ENCODE measurements at regions not wholly inside any gene's neighbourhood (a gene's known extent, or its start where the extent isn't known, plus 50 kb on each side); places are given as distances from the start of the nearest gene placed in this dataset.

DNA sequence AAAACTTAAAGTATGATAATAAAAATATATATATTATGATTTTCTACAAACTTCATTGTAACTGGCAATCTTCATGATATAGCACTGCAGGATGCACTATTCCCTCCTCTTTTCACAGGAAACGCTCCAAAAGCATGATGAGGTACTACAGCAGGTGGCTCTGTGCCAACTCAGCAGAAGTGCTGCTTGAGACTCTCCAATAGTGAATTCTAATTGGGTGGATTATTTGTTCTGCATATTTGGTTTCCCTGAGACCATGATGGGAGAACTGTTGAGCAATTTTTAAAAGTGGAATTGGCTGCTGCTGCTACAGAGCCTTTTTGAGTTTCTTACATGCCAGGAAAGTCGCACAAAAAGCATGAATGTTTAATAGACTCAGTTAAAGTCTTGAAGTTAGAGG is 1782.4 kb upstream of the PCDH20 start (continued):
- TF ChIP-seq BCL3 (IDR thresholded peaks at IDR 0.05; ENCODE audit: borderline replicate concordance, insufficient read depth, low read depth, low read length, poor library complexity, severe bottlenecking) (no peak), FOXM1 (IDR thresholded peaks at IDR 0.05; ENCODE audit: low read depth, low read length) (no peak), CHD2 (IDR thresholded peaks at IDR 0.05; ENCODE audit: borderline replicate concordance, low read depth, low read length) (no peak), MEF2B (IDR thresholded peaks at IDR 0.05; ENCODE audit: partially characterized antibody, poor library complexity, severe bottlenecking) (no peak)
- TF ChIP-seq, protein P1, sequence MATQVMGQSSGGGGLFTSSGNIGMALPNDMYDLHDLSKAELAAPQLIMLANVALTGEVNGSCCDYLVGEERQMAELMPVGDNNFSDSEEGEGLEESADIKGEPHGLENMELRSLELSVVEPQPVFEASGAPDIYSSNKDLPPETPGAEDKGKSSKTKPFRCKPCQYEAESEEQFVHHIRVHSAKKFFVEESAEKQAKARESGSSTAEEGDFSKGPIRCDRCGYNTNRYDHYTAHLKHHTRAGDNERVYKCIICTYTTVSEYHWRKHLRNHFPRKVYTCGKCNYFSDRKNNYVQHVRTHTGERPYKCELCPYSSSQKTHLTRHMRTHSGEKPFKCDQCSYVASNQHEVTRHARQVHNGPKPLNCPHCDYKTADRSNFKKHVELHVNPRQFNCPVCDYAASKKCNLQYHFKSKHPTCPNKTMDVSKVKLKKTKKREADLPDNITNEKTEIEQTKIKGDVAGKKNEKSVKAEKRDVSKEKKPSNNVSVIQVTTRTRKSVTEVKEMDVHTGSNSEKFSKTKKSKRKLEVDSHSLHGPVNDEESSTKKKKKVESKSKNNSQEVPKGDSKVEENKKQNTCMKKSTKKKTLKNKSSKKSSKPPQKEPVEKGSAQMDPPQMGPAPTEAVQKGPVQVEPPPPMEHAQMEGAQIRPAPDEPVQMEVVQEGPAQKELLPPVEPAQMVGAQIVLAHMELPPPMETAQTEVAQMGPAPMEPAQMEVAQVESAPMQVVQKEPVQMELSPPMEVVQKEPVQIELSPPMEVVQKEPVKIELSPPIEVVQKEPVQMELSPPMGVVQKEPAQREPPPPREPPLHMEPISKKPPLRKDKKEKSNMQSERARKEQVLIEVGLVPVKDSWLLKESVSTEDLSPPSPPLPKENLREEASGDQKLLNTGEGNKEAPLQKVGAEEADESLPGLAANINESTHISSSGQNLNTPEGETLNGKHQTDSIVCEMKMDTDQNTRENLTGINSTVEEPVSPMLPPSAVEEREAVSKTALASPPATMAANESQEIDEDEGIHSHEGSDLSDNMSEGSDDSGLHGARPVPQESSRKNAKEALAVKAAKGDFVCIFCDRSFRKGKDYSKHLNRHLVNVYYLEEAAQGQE (IDR thresholded peaks at IDR 0.05; ENCODE audit: low read depth, low read length): no peak

DNA sequence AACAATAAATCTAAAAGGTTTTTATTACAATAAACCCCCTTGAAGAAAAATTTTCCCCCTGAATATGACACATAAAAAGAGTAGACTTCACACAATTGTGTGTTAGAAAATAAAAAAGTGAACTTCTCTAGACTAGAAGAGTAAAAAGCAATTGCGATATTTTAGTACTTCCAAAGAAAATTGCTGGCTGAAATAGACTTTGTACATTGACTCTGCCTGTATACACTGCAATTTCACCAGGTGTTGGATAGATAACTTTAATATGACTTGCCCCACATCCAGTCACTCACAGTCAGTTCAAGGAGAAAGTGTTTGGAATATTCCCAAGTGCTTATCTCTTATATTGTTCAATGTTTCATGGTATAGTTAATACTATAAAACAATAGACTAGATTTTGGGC is 1780.1 kb upstream of the PCDH20 start:
- DNase-seq (ENCODE audit: low read depth, low spot score) (no peak), FAIRE-seq (no peak), ATAC-seq (no peak)
- in situ Hi-C loops (cut with MboI): no loop called here
- no peaks in the 10 kb centered on the region for H4K20me1 ChIP-seq (ENCODE audit: control insufficient read depth, insufficient read depth)
- H3K4me3 ChIP-seq: no peak overlapping the region
- H3K9me3 ChIP-seq (replicated peaks; ENCODE audit: control insufficient read depth, insufficient read depth, low read length): no peaks in the 10 kb centered on the region
- no peaks in the 10 kb centered on the region for H3K79me2 ChIP-seq (ENCODE audit: control insufficient read depth, insufficient read depth, low read length)
- H3K4me1 ChIP-seq (ENCODE audit: control insufficient read depth, insufficient read depth, low read length): no peaks in the 10 kb centered on the region
- no TSS peak for BruUV-seq (replicated peaks)
- intact Hi-C loops (cut with micrococcal nuclease; ENCODE audit: unreplicated experiment): no loop called here
- ChIA-PET SMC1A (ENCODE audit: uncharacterized antibody, unreplicated experiment) (no interaction called here), CTCF (no interaction called here), POLR2A (no interaction called here), RAD21 (ENCODE audit: unreplicated experiment) (no interaction called here)
- no peaks in the 10 kb centered on the region for H3K27me3 ChIP-seq (replicated peaks in 1 of 2; ENCODE audit: control insufficient read depth in 2 of 2, insufficient read depth in 2 of 2, low read length in 1 of 2)
- no peak overlapping the region for H3K9ac ChIP-seq (ENCODE audit: control insufficient read depth, insufficient read depth, low read length)
- H3K27ac ChIP-seq (ENCODE audit: control insufficient read depth, insufficient read depth): no peak overlapping the region
- 0% methylated on average over 1 of the region's 1 CpG for WGBS (ENCODE audit: insufficient coverage, insufficient replicate concordance, low lambda C conversion rate, missing lambda C conversion rate)
- no peak overlapping the region for H3K4me2 ChIP-seq (ENCODE audit: control insufficient read depth, insufficient read depth)
- no peaks in the 10 kb centered on the region for H3K36me3 ChIP-seq (ENCODE audit: control insufficient read depth in 2 of 2, insufficient read depth in 2 of 2, low read length in 1 of 2)
- H2AFZ ChIP-seq (ENCODE audit: control insufficient read depth, low read depth, low read length): no peak overlapping the region
- TF ChIP-seq, protein P2, sequence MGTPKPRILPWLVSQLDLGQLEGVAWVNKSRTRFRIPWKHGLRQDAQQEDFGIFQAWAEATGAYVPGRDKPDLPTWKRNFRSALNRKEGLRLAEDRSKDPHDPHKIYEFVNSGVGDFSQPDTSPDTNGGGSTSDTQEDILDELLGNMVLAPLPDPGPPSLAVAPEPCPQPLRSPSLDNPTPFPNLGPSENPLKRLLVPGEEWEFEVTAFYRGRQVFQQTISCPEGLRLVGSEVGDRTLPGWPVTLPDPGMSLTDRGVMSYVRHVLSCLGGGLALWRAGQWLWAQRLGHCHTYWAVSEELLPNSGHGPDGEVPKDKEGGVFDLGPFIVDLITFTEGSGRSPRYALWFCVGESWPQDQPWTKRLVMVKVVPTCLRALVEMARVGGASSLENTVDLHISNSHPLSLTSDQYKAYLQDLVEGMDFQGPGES (IDR thresholded peaks at IDR 0.05): no peak
- TF ChIP-seq BCL3 (IDR thresholded peaks at IDR 0.05; ENCODE audit: borderline replicate concordance, insufficient read depth, low read depth, low read length, poor library complexity, severe bottlenecking): no peak
- TF ChIP-seq BCL11A (IDR thresholded peaks at IDR 0.05; ENCODE audit: low read depth, low read length): no peak
- no peak for TF ChIP-seq CUX1 (IDR thresholded peaks at IDR 0.05; ENCODE audit: insufficient replicate concordance, low read depth, low read length)
- no peak for TF ChIP-seq SRF (IDR thresholded peaks at IDR 0.05; ENCODE audit: low read depth in 2 of 2, low read length in 2 of 2)
- no peak for TF ChIP-seq CHD4 (IDR thresholded peaks at IDR 0.05)
